NCI-H1694 (cell line): ENCODE measurements at regions not wholly inside any gene's neighbourhood (a gene's known extent, or its start where the extent isn't known, plus 50 kb on each side); places are given as distances from the start of the nearest gene placed in this dataset.

ENCODE experiments used
- DNase-seq: peaks from one replicate; lab custom pipeline; 2025; lab: John Stamatoyannopoulos, UW

- no peak for DNase-seq
Measured at GRCh38 chr4:181637186-181638105, 605.8 kb upstream of the TENM3 start.

GRCh38 chr4:181643466-181643865 lies 599.7 kb upstream of the TENM3 start:
- DNase-seq, result no peak

GRCh38 chr4:181645489-181645888 lies 597.7 kb upstream of the TENM3 start:
- no peak for DNase-seq

- DNase-seq, result no peak
Measured at GRCh38 chr4:181646864-181647263, 596.3 kb upstream of the TENM3 start.

GRCh38 chr4:181647396-181648147 lies 595.6 kb upstream of the TENM3 start:
- no peak for DNase-seq

- DNase-seq, result no peak
Measured at GRCh38 chr4:181650033-181650825, 593.0 kb upstream of the TENM3 start.

GRCh38 chr4:181656748-181657147 lies 586.5 kb upstream of the TENM3 start:
- no peak for DNase-seq

- DNase-seq, result no peak
Measured at GRCh38 chr4:181659202-181659601, 584.0 kb upstream of the TENM3 start.

- DNase-seq, result no peak
Measured at GRCh38 chr4:181659876-181660275, 583.3 kb upstream of the TENM3 start.

GRCh38 chr4:181661090-181661489 lies 582.1 kb upstream of the TENM3 start:
- DNase-seq, result no peak

GRCh38 chr4:181661923-181662322 lies 581.3 kb upstream of the TENM3 start:
- DNase-seq, result no peak

- no peak for DNase-seq
Measured at GRCh38 chr4:181662383-181662782, 580.8 kb upstream of the TENM3 start.

- no peak for DNase-seq
Measured at GRCh38 chr4:181670506-181670905, 572.7 kb upstream of the TENM3 start.

GRCh38 chr4:181671672-181672071 lies 571.5 kb upstream of the TENM3 start:
- DNase-seq, result no peak

GRCh38 chr4:181672751-181673150 lies 570.5 kb upstream of the TENM3 start:
- no peak for DNase-seq

- DNase-seq, result no peak
Measured at GRCh38 chr4:181674315-181674875, 568.8 kb upstream of the TENM3 start.

- no peak for DNase-seq
Measured at GRCh38 chr4:181676546-181676945, 566.7 kb upstream of the TENM3 start.

GRCh38 chr4:181677201-181677600 lies 566.0 kb upstream of the TENM3 start:
- DNase-seq, result no peak

GRCh38 chr4:181677621-181678020 lies 565.6 kb upstream of the TENM3 start:
- no peak for DNase-seq

GRCh38 chr4:181679754-181680153 lies 563.4 kb upstream of the TENM3 start:
- DNase-seq, result no peak

GRCh38 chr4:181682367-181683047 lies 560.7 kb upstream of the TENM3 start:
- DNase-seq, result no peak
